IPS-18c (cell line): ENCODE measurements at regions not wholly inside any gene's neighbourhood (a gene's known extent, or its start where the extent isn't known, plus 50 kb on each side); places are given as distances from the start of the nearest gene placed in this dataset.
"Not testable (repeated sequence)": the region's sequence is repeated elsewhere in the genome, so short reads cannot be mapped to it uniquely, and the experiment has no call there.

Source experiments
- H3K4me3 ChIP-seq: 2 replicates; pipeline ENCODE4 v1.7.0; 2013; ENCODE audit warnings: low read depth, mild to moderate bottlenecking, low read length, moderate library complexity; ENCODE audit not compliant: insufficient read depth
- H3K9me3 ChIP-seq: one replicate; pipeline ENCODE4 v1.6.1; 2013; ENCODE audit warnings: mild to moderate bottlenecking, low read length, moderate library complexity; ENCODE audit not compliant: control insufficient read depth, insufficient read depth

DNA sequence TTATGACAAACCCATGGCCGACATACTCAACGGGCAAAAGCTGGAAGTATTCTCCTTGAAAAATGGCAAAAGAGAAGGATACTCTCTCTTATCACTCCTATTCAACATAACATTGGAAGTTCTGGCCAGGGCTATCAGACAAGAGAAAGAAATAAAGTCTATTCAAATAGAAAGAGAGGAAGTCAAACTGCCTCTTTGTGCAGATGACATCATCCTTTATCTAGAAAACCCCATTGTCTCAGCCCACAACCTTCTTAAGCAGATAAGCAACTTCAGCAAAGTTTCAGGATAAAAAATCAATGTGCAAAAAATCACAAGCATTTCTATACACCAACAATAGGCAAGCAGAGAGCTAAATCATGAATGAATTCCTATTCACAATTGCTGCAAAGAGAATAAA lies 1799.9 kb upstream of the ACO1 start:
- Histone ChIP-seq H3K4me3 (no peak overlapping the region), H3K9me3 (no peaks in the 10 kb centered on the region)

DNA sequence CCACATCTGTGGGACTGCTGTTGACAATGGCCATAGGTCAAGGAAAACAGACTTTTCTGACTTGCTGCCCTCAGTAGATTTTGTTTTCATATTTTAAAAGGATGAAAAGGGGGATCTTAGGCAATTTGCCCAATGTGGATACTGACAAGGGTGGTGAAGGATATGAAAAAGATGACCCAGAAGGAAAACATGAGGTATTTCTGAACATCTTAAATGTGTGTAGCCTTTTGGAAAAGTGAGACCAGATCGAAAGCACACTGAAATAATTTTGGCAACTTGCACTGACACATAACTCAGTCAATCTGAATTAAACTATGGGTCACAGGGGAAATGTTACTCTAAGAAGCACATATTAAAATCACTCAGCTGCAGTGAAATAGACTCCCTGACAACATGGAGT lies 1793.0 kb upstream of the ACO1 start:
- Histone ChIP-seq H3K4me3 (no peak overlapping the region), H3K9me3 (peaks cover 2% of the 10 kb centered on the region)

- Histone ChIP-seq H3K9me3 (peaks cover 2% of the 10 kb centered on the region), H3K4me3 (no peak overlapping the region)
Measured at GRCh38 chr9:30597608-30598007, 1786.8 kb upstream of the ACO1 start.

GRCh38 chr9:30605936-30606335 lies 1778.5 kb upstream of the ACO1 start:
- H3K9me3 ChIP-seq = no peaks in the 10 kb centered on the region
- no peak overlapping the region for H3K4me3 ChIP-seq

DNA sequence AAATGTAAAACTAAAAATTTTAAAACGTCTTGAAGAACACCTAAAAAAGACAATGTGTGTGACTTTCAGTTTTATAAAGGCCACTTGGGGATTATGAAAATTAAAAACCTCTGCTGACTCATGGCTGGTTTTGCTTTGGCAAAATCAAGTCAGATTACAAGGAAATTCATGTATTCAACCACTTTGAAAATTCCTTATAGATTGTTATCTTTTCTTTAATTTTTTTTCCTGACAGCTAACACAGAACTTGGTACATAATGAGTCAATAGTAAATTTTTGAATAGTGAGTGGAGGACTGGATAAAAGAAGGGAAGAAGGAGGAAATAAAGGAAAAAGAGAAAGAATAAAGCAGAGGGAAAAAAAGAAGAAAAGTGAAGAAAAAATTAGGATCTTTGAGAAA lies 1774.7 kb upstream of the ACO1 start:
- Histone ChIP-seq H3K9me3 (no peaks in the 10 kb centered on the region), H3K4me3 (no peak overlapping the region)

DNA sequence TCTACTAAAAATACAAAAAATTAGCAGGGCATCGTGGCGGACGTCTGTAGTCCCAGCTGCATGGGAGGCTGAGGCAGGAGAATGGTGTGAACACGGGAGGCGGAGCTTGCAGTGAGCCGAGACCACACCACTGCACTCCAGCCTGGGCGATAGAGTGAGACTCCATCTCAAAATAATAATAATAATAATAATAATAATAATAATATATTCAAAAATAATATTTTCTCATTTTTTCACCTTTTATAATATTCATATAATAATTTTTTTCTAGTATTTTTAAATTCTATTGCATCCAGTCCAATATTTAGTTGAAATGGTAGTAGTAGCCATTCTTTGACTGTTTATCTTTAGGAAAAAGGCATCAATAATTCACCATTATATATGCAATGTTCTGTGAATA lies 1767.7 kb upstream of the ACO1 start:
- not testable (repeated sequence) for H3K4me3 ChIP-seq, H3K9me3 ChIP-seq

- no peaks in the 10 kb centered on the region for H3K9me3 ChIP-seq
- H3K4me3 ChIP-seq = no peak overlapping the region
Measured at GRCh38 chr9:30622561-30622960, 1761.9 kb upstream of the ACO1 start.

DNA sequence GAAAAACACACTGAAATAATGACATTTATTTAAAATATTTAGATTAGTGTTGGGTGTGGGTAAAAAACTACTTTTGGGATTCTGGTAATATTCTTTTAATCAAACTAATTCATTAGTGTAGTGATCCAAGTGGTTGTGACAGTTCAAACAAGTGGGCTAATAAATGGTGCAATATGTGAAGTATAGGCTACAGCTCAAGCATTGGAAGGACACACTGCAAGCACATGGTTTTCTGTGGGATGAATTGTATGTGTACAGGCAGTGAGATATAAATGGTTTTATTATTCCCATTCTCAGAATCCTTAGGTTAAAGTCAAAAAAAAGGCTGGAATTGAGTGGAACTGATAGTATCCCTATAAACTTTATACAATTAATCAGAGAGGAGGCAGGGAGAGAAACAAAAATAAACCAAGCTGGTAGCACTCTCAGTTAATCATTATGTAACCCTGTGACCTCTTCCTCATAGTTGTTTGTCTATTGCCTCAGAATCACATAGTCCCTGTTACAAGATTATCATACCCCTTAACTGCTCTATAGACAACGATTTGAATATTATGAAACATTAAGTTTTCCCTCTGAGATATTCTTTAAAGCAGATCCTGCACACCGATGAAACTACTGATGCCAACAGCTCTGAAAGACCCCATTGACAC lies 1755.4 kb upstream of the ACO1 start:
- no peaks in the 10 kb centered on the region for H3K9me3 ChIP-seq
- H3K4me3 ChIP-seq = no peak overlapping the region

DNA sequence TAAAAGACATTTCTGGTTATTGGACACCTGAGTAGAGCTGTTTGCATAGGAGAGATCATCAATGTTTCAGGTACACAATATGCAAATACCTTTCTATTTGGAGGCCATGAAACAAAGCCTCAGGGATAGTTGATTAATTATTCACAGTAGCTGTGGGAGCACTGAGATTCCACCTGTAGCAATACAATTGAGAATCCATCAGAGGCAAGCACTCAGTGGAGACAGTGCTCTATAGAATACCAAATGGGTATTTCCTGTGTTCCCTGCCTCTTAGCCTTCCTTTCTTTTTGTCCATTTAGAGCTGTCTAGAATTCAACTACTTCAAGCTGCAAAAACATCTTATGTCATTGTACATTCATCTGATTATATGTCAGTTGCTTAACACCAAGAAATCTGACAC lies 1754.0 kb upstream of the ACO1 start:
- no peak overlapping the region for H3K4me3 ChIP-seq
- no peaks in the 10 kb centered on the region for H3K9me3 ChIP-seq

DNA sequence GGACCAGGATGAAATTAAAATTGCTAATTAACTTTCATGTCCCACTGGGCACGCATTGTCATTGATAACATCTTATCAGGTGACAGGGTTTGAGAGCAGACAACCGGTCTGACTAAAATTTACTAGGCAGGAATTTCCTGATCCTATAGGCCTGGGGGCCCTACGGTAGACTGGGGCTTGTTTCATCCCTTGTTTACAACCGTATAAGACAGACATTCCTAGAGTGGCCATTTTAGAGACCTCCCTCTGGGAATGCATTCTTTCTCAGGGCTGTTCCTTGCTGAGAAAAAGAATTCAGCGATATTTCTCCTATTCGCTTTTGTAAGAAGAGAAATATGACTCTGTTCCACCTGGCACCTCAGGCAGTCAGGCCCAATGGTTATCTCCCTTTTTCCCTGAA lies 1737.8 kb upstream of the ACO1 start:
- not testable (repeated sequence) for H3K9me3 ChIP-seq, H3K4me3 ChIP-seq

- H3K9me3 ChIP-seq = no peaks in the 10 kb centered on the region
- H3K4me3 ChIP-seq = no peak overlapping the region
Measured at GRCh38 chr9:30661925-30662324, 1722.5 kb upstream of the ACO1 start.

GRCh38 chr9:30670805-30671562 lies 1713.5 kb upstream of the ACO1 start:
- no peaks in the 10 kb centered on the region for H3K9me3 ChIP-seq

DNA sequence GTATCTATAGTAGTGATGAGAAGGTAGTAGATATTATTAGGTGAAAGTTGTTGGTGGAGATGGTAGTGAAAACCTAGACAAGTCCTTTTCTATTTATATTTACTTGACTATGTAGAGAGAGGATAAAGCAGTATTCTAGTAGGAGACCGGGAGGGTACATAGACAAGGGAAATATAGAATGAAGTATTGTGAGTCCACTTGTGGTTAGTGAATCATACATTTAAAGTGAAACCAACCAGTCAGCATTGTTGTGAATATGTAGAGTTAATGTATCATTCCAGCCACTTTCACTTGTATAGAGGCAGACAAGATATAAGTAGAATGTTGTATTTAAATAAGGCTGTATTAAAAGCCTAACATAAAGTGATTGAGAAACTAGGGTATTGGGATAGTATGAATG lies 1711.3 kb upstream of the ACO1 start:
- no peak overlapping the region for H3K4me3 ChIP-seq
- no peaks in the 10 kb centered on the region for H3K9me3 ChIP-seq

More at GRCh38 chr9:30670805-30671562, 1713.5 kb upstream of the ACO1 start:
- H3K4me3 ChIP-seq = no peak overlapping the region

DNA sequence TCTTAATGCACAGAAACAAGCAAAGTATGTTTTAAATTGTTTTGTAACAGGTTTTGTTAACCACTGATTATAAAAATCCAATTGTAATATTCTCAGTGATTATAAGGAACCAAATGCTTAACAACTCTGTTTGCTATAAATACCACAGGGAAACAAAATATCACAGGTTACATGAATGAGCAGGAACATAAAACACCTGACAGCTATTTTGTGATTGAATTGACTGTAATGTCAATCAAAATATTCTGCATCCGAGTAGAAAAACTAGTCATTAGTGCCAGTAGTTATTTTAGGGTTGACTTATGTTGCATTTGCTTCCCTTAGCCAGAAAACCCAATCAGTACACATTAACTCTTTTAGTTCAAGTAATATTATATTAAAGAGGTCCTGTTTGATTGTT lies 1707.8 kb upstream of the ACO1 start:
- no peaks in the 10 kb centered on the region for H3K9me3 ChIP-seq
- H3K4me3 ChIP-seq = no peak overlapping the region

DNA sequence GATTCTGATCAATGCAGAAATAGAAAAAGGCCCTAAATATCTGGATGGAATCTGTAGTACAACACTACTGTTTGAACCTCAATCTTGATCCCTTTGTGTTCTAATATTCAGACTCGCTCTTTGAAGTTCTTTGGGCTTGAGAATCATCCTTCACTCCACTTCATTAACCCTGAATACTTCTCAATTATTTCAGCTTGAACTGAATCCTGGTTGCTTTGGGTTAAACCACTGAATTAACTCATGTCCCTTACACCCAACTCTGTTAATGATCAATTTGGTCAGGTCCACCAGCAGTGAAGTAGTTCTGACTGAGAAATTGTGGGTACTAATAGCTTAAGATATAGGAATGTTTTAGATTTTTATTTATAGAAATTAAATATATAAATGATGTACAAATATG lies 1707.2 kb upstream of the ACO1 start:
- Histone ChIP-seq H3K9me3 (no peaks in the 10 kb centered on the region), H3K4me3 (no peak overlapping the region)

DNA sequence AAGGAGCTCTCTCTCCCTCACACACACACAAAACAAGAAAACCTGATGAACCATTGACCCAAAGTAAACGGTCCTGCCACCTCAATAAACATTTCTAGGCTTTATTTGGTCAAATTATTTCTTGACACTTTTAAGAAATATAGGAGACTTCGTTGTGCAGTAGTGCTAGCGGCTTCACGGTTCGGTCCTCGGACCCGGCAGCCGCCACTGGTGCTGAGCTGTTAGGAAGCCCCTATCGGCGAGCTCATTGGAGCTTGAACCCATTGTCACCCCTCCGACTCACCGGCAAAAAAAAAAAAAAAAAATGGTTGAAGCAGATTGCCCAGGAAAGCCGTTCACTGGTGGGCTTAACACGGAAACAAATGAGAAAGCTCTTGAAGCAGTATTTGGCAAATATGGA lies 1695.6 kb upstream of the ACO1 start:
- no peak overlapping the region for H3K4me3 ChIP-seq

DNA sequence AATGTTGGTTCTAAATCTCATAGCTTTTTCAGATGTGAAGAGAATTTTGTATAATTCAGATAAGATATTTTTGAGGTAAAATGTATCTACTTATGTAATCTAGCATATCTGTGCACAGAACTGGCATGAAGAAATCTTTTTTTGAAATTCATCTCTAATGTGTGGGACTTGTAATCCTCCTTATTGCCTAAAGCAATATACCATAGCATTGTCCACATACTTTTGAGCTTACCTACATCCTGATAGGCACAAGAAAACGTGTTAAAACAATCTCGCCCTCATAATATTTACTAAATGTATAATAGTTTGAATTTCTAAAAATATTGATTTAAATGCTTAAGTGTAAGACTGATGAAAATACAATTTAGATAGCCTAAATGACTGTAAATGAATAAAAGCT lies 1686.5 kb upstream of the ACO1 start:
- Histone ChIP-seq H3K9me3 (no peaks in the 10 kb centered on the region), H3K4me3 (no peak overlapping the region)

More for the DNA sequence above, 1695.6 kb upstream of the ACO1 start:
- H3K9me3 ChIP-seq = no peaks in the 10 kb centered on the region

DNA sequence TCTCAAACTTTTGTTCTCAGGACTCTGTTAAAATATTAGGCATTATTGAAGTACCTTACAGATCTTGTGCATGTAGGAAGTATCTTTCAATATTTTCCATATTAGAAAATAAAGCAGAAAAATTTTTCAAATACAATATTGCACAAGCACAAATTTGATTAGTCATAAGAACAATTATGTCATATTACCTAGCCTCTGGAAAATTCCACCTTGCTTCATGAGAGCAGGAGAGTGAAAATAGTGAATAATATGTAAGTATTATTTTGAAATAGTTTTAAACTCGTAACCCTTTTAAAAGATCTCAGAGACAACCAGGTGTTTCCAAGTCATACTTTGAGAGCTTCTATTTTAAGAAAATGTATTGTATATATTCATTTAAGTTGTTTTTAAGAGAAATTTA lies 1672.9 kb upstream of the ACO1 start:
- H3K9me3 ChIP-seq = no peaks in the 10 kb centered on the region

GRCh38 chr9:30713243-30713642 lies 1671.2 kb upstream of the ACO1 start:
- no peak overlapping the region for H3K4me3 ChIP-seq
- H3K9me3 ChIP-seq = no peaks in the 10 kb centered on the region

More for the DNA sequence above, 1672.9 kb upstream of the ACO1 start:
- no peak overlapping the region for H3K4me3 ChIP-seq
